A549 (cell line): ENCODE measurements at regions not wholly inside any gene's neighbourhood (a gene's known extent, or its start where the extent isn't known, plus 50 kb on each side); places are given as distances from the start of the nearest gene placed in this dataset.

ENCODE experiments used
- ATAC-seq, 2 experiments: fragments of 200-7000 bp in 1 of 2; fragments of >200 bp in 1 of 2; cut with Nextera tagmentation in 1 of 2; cut with Tn5 transposase in 1 of 2; 3 replicates each; pipeline versions ENCODE4 v1.8.0 to v1.9.1; 2018 to 2020; ENCODE audit warnings: mild to moderate bottlenecking in 1 of 2, moderate library complexity in 1 of 2
- CTCF ChIA-PET: fragments of 300-600 bp; sonication (Branson Sonifier 250); formaldehyde crosslinking; extraction: SDS; loops from one replicate; lab custom pipeline; 2021; ENCODE audit warnings: antibody characterized with exemption, inconsistent platforms; lab: Yijun Ruan, JAX
- POLR2A ChIA-PET: fragments of 350-600 bp; formaldehyde crosslinking; extraction: SDS; loops from one replicate; lab custom pipeline; 2021; ENCODE audit warnings: antibody characterized with exemption, inconsistent platforms; lab: Yijun Ruan, JAX
- DNase-seq, 2 experiments: peaks; one replicate each; pipeline versions ENCODE4 v3.0.0 to v3.0.0-alpha.2; 2011 to 2016; ENCODE audit warnings: low read depth in 1 of 2, low spot score in 1 of 2
- FAIRE-seq: peaks from 2 replicates; lab custom pipeline; 2011; peaks lifted over from hg19 to GRCh38; lab: Jason Lieb, UNC
- H3K27ac ChIP-seq, 2 experiments: fragments of >200 bp; sonication (Bioruptor Twin); formaldehyde crosslinking; 3 replicates each; pipeline ENCODE4 v1.5.1; 2016 to 2017
- H3K4me1 ChIP-seq: fragments of >200 bp; sonication (Bioruptor Twin); formaldehyde crosslinking; 3 replicates; pipeline ENCODE4 v1.6.1; 2016
- H3K4me2 ChIP-seq: fragments of >200 bp; sonication (Bioruptor Twin); formaldehyde crosslinking; 3 replicates; pipeline ENCODE4 v1.6.1; 2016
- H3K4me3 ChIP-seq: fragments of >200 bp; sonication (Bioruptor Twin); formaldehyde crosslinking; 3 replicates; pipeline ENCODE4 v1.5.1; 2016
- H3K9me3 ChIP-seq: fragments of >200 bp; sonication (Bioruptor Twin); formaldehyde crosslinking; 3 replicates; pipeline ENCODE4 v1.6.1; 2016
- CBX2 ChIP-seq: fragments of 200-600 bp; sonication (generic); IDR thresholded peaks from 2 replicates; pipeline ENCODE4 v1.6.1; 2016; ENCODE audit warnings: low read depth, mild to moderate bottlenecking, borderline replicate concordance
- CBX8 ChIP-seq: fragments of 200-600 bp; sonication (generic); IDR thresholded peaks from 2 replicates; pipeline ENCODE4 v1.6.1; 2016
- CHD2 ChIP-seq: fragments of 150-350 bp; IDR thresholded peaks from 2 replicates; pipeline ENCODE4 v1.6.1; 2014; ENCODE audit warnings: low read length; ENCODE audit not compliant: partially characterized antibody
- CHD4 ChIP-seq: fragments of 200-600 bp; sonication (generic); IDR thresholded peaks from 2 replicates; pipeline ENCODE4 v1.6.1; 2016; ENCODE audit warnings: antibody characterized with exemption, mild to moderate bottlenecking, borderline replicate concordance
- CTCF ChIP-seq: fragments of >200 bp; sonication (Bioruptor Twin); formaldehyde crosslinking; IDR thresholded peaks from 3 replicates; pipeline ENCODE4 v1.5.1; 2016
- FOSB ChIP-seq: fragments of 250-450 bp; sonication (Bioruptor Pico); IDR thresholded peaks from 2 replicates; pipeline ENCODE4 v1.5.0; 2020; ENCODE audit warnings: mild to moderate bottlenecking, moderate library complexity
- FOSL2 ChIP-seq, 2 experiments: fragments of 450-650 bp in 1 of 2; fragments of >200 bp in 1 of 2; sonication (Bioruptor Twin) in 1 of 2; formaldehyde crosslinking; IDR thresholded peaks; 2 replicates each; pipeline versions ENCODE4 v1.5.0 to v1.6.1; 2016 to 2020; ENCODE audit warnings: mild to moderate bottlenecking in 1 of 2, moderate library complexity in 1 of 2
- HES2 ChIP-seq: fragments of >200 bp; sonication (Bioruptor Twin); formaldehyde crosslinking; IDR thresholded peaks from 2 replicates; pipeline ENCODE4 v1.6.1; 2016
- HEYL ChIP-seq: fragments of 250-450 bp; sonication (Bioruptor Pico); IDR thresholded peaks from 2 replicates; pipeline ENCODE4 v1.8.0; 2021; ENCODE audit warnings: mild to moderate bottlenecking, moderate library complexity
- HOXA7 ChIP-seq: fragments of 250-450 bp; sonication (Bioruptor Pico); IDR thresholded peaks from 2 replicates; pipeline ENCODE4 v1.5.0; 2020; ENCODE audit warnings: mild to moderate bottlenecking, moderate library complexity
- MAZ ChIP-seq: fragments of 150-350 bp; IDR thresholded peaks from 2 replicates; pipeline ENCODE4 v1.6.1; 2014; ENCODE audit warnings: antibody characterized with exemption, low read depth, low read length, borderline replicate concordance
- NFE2L2 ChIP-seq: fragments of 150-350 bp; conservative IDR thresholded peaks from 2 replicates; pipeline ENCODE4 v1.6.1; 2014; ENCODE audit warnings: low read length
- NPAS2 ChIP-seq: fragments of 250-450 bp; sonication (Bioruptor Pico); IDR thresholded peaks from 2 replicates; pipeline ENCODE4 v1.8.0; 2022; ENCODE audit warnings: mild to moderate bottlenecking, moderate library complexity, borderline replicate concordance
- PHF8 ChIP-seq: fragments of 200-600 bp; sonication (generic); IDR thresholded peaks from 2 replicates; pipeline ENCODE4 v1.6.1; 2016; ENCODE audit warnings: low read depth, mild to moderate bottlenecking, antibody characterized with exemption, moderate library complexity, borderline replicate concordance
- POLR2AphosphoS2 ChIP-seq: conservative IDR thresholded peaks from 2 replicates; pipeline ENCODE4 v1.6.1; 2012; ENCODE audit warnings: low read length, improper control_type of control experiment, inconsistent platforms
- RAD21 ChIP-seq, 2 experiments: fragments of >200 bp in 1 of 2; sonication (Bioruptor Twin) in 1 of 2; formaldehyde crosslinking in 1 of 2; IDR thresholded peaks in 1 of 2; conservative IDR thresholded peaks in 1 of 2; 2 replicates in 1 of 2; 3 replicates in 1 of 2; pipeline ENCODE4 v1.6.1; 2012 to 2018; ENCODE audit warnings: inconsistent platforms in 1 of 2
- RARB ChIP-seq: fragments of 250-450 bp; sonication (Bioruptor Pico); IDR thresholded peaks from 2 replicates; pipeline ENCODE4 v1.8.0; 2021; ENCODE audit warnings: mild to moderate bottlenecking, moderate library complexity
- REST ChIP-seq: fragments of 200-600 bp; sonication (generic); IDR thresholded peaks from 2 replicates; pipeline ENCODE4 v1.6.1; 2016; ENCODE audit warnings: antibody characterized with exemption, mild to moderate bottlenecking, moderate library complexity
- RFX5 ChIP-seq: fragments of 450-650 bp; IDR thresholded peaks from 2 replicates; pipeline ENCODE4 v1.7.1; 2014; ENCODE audit warnings: antibody characterized with exemption, mild to moderate bottlenecking, moderate library complexity
- SMC3 ChIP-seq: fragments of >200 bp; sonication (Bioruptor Twin); formaldehyde crosslinking; IDR thresholded peaks from 3 replicates; pipeline ENCODE4 v1.6.1; 2018; ENCODE audit warnings: inconsistent platforms
- TP53 ChIP-seq: fragments of 250-450 bp; sonication (Bioruptor Pico); IDR thresholded peaks from 2 replicates; pipeline ENCODE4 v1.5.0; 2021; ENCODE audit warnings: mild to moderate bottlenecking, moderate library complexity
- USF2 ChIP-seq: fragments of 450-650 bp; IDR thresholded peaks from 2 replicates; pipeline ENCODE4 v1.6.1; 2014; ENCODE audit warnings: antibody characterized with exemption
- ZC3H11A ChIP-seq: fragments of 450-650 bp; IDR thresholded peaks from 2 replicates; pipeline ENCODE4 v1.6.1; 2014; ENCODE audit warnings: antibody characterized with exemption, mild to moderate bottlenecking
- ZNF302 ChIP-seq: fragments of 250-450 bp; sonication (Bioruptor Pico); IDR thresholded peaks from 2 replicates; pipeline ENCODE4 v1.9.0; 2021; ENCODE audit warnings: inconsistent platforms, mild to moderate bottlenecking, moderate library complexity
- WGBS: methylation state at CpG from one replicate; pipeline ENCODE4 v1.1.6; 2017; ENCODE audit errors: missing lambda C conversion rate; 5-methylcytosine and 5-hydroxymethylcytosine counted together

- no peak for FAIRE-seq
- 0 out of 6 replicates have a peak, but pooled peaks of 1 of the 2 experiments have one; percentile 52 for ATAC-seq
Measured at GRCh38 chr14:58846682-58847465, 209.1 kb downstream of the DACT1 start.

GRCh38 chr14:58848365-58848764 lies 210.6 kb downstream of the DACT1 start:
- CTCF ChIA-PET, result interaction anchor here (0.7 kb wide), 1 partner anchor 19 kb away, joined by 3 read pairs; no protein-coding TSS in a partner anchor
- WGBS, result 81% methylated on average over 8 of the region's 8 CpGs
- H3K4me1 ChIP-seq, result no peaks in the 10 kb centered on the region
- TF ChIP-seq FOSB (no peak), ZC3H11A (peak; percentile 59)
- TF ChIP-seq, all 56 proteins: peak for 1
- Histone ChIP-seq H3K4me2 (no peak overlapping the region), H3K4me3 (no peak overlapping the region), H3K27ac (no peak overlapping the region), H3K9me3 (no peaks in the 10 kb centered on the region)
- POLR2A ChIA-PET, result no interaction called here
- ATAC-seq, result no peak
- no peak for FAIRE-seq
- DNase-seq, result no peak

More at GRCh38 chr14:58846682-58847465, 209.1 kb downstream of the DACT1 start:
- Histone ChIP-seq H3K27ac (no peak overlapping the region), H3K4me3 (no peak overlapping the region), H3K4me2 (no peak overlapping the region), H3K4me1 (no peaks in the 10 kb centered on the region), H3K9me3 (no peaks in the 10 kb centered on the region)
- DNase-seq, result no peak
- ChIA-PET POLR2A (no interaction called here), CTCF (interaction anchor here (0.9 kb wide), 1 partner anchor 22 kb away, joined by 3 read pairs; no protein-coding TSS in a partner anchor)
- TF ChIP-seq PHF8 (no peak), CHD4 (no peak), HEYL (CRISPR knock-in tag) (no peak), HES2 (no peak), CBX8 (no peak), RARB (no peak), RFX5 (no peak), RAD21 (conservative IDR thresholded peaks at IDR 0.05 in 1 of 2, IDR thresholded peaks at IDR 0.05 in 1 of 2) (no peak), MAZ (no peak), HOXA7 (CRISPR knock-in tag) (no peak), SMC3 (no peak), CTCF (no peak), ZNF302 (CRISPR knock-in tag) (no peak), CHD2 (no peak), POLR2AphosphoS2 (no peak), FOSL2 (IDR thresholded peaks at IDR 0.05) (no peak), FOSL2 (CRISPR knock-in tag; IDR thresholded peaks at IDR 0.05) (no peak), USF2 (no peak)
- WGBS, result 80% methylated on average over 5 of the region's 5 CpGs

- WGBS, result 85% methylated on average over 4 of the region's 4 CpGs
- no peak overlapping the region for H3K4me2 ChIP-seq
- FAIRE-seq (no peak), ATAC-seq (no peak), DNase-seq (no peak)
- TF ChIP-seq REST, result no peak
- no peak for TF ChIP-seq TP53 (CRISPR knock-in tag)
- TF ChIP-seq NPAS2 (CRISPR knock-in tag), result no peak
- TF ChIP-seq NFE2L2, result no peak
- no peak for TF ChIP-seq CBX2
- H3K4me3 ChIP-seq, result no peak overlapping the region
- ChIA-PET POLR2A (no interaction called here), CTCF (interaction anchor here (0.9 kb wide), 1 partner anchor 13 kb away, joined by 3 read pairs; no protein-coding TSS in a partner anchor)
- H3K9me3 ChIP-seq, result no peaks in the 10 kb centered on the region
- H3K27ac ChIP-seq, result no peak overlapping the region
- H3K4me1 ChIP-seq, result no peaks in the 10 kb centered on the region
Measured at GRCh38 chr14:58849601-58850000, 211.8 kb downstream of the DACT1 start.
